ENCODE measurements at regions not wholly inside any gene's neighbourhood (a gene's known extent, or its start where the extent isn't known, plus 50 kb on each side); places are given as distances from the start of the nearest gene placed in this dataset.

DNA sequence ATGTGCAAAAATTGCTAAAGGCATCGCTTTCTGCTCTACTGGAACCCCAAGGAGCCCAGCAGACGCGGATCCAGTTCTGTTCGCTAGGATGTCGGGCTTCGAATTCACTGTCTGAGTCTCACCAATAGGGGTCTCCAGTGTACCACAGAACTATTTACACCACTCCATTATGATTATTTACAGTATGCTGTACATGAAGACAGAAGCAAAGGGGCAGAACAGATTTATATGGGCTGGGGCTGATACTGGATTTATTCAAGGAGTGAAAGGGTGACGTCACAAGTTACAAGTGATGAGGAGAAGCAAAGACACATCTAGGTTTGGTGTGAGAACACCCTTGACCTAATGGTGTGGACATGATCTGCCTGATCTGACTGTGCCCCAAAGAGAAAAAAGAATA, 185.3 kb upstream of the ATP5MC3 start:
- TF ChIP-seq, protein P1, sequence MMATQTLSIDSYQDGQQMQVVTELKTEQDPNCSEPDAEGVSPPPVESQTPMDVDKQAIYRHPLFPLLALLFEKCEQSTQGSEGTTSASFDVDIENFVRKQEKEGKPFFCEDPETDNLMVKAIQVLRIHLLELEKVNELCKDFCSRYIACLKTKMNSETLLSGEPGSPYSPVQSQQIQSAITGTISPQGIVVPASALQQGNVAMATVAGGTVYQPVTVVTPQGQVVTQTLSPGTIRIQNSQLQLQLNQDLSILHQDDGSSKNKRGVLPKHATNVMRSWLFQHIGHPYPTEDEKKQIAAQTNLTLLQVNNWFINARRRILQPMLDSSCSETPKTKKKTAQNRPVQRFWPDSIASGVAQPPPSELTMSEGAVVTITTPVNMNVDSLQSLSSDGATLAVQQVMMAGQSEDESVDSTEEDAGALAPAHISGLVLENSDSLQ (IDR thresholded peaks at IDR 0.05): peak; percentile 43; the same call in 1 of the 2 replicates
- no peak for TF ChIP-seq HDGF (IDR thresholded peaks at IDR 0.05; ENCODE audit: borderline replicate concordance)
- CTCF ChIA-PET: interaction anchor here (0.8 to 1.5 kb wide), 3 partner anchors 56 to 269 kb away, joined by 3 to 5 read pairs (median 3); no protein-coding TSS in a partner anchor
- DNase-seq (ENCODE audit: extremely low spot score): peak; percentile 65

DNA sequence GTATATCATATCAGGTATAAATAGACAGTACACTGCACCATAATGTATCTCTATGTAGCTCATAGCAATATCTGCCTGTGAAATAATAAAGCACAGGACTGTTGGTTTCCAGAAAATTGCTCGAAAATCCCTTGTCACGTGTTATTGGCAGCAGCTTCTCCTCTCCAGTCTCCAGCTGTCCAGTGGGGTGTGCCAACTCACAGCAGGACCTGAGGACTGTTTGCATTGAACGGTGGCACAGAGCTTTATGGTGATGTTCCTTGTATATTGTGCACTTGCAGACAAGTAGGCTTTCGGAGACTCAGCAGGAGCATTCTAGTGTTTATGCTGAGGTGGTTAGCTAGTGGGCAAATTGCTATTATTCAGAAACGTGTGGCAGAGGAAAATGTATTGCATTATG, 182.2 kb upstream of the ATP5MC3 start:
- TF ChIP-seq ELF4 (IDR thresholded peaks at IDR 0.05): no peak
- no peak for TF ChIP-seq L3MBTL2 (conservative IDR thresholded peaks at IDR 0.05)
- TF ChIP-seq SUZ12 (IDR thresholded peaks at IDR 0.05): no peak
- TF ChIP-seq CTBP1 (IDR thresholded peaks at IDR 0.05; ENCODE audit: borderline replicate concordance): no peak
- no peak for TF ChIP-seq NFRKB (IDR thresholded peaks at IDR 0.05)
- TF ChIP-seq FOXM1 (IDR thresholded peaks at IDR 0.05; ENCODE audit: borderline replicate concordance): no peak
- TF ChIP-seq HDGF (IDR thresholded peaks at IDR 0.05; ENCODE audit: borderline replicate concordance): no peak
- TF ChIP-seq LEF1 (IDR thresholded peaks at IDR 0.05; ENCODE audit: borderline replicate concordance): no peak
- TF ChIP-seq ARNT (IDR thresholded peaks at IDR 0.05): no peak
- TF ChIP-seq TARDBP (IDR thresholded peaks at IDR 0.05): no peak
- TF ChIP-seq SP1 (IDR thresholded peaks at IDR 0.05): no peak
- no peak for TF ChIP-seq BHLHE40 (IDR thresholded peaks at IDR 0.05; ENCODE audit: borderline replicate concordance)
- no peak for TF ChIP-seq FOXK2 (IDR thresholded peaks at IDR 0.05)
- no peak for TF ChIP-seq FOXA1 (IDR thresholded peaks at IDR 0.05)
- no peak for TF ChIP-seq ZNF384 (IDR thresholded peaks at IDR 0.05)
- TF ChIP-seq, protein P1 (IDR thresholded peaks at IDR 0.05): no peak
- ChIA-PET CTCF (no interaction called here), POLR2A (no interaction called here)
- DNase-seq (ENCODE audit: extremely low spot score): no peak

More for the DNA sequence above, 185.3 kb upstream of the ATP5MC3 start:
- POLR2A ChIA-PET: no interaction called here

GRCh38 chr2:175362331-175362730, 180.8 kb upstream of the ATP5MC3 start:
- no peak for DNase-seq (ENCODE audit: extremely low spot score)
- no peak for TF ChIP-seq SUZ12 (IDR thresholded peaks at IDR 0.05)
- TF ChIP-seq ELF4 (IDR thresholded peaks at IDR 0.05): no peak
- TF ChIP-seq FOXK2 (IDR thresholded peaks at IDR 0.05): no peak
- TF ChIP-seq TARDBP (IDR thresholded peaks at IDR 0.05): no peak
- TF ChIP-seq, protein P1 (IDR thresholded peaks at IDR 0.05): no peak
- no peak for TF ChIP-seq BHLHE40 (IDR thresholded peaks at IDR 0.05; ENCODE audit: borderline replicate concordance)
- no peak for TF ChIP-seq ARNT (IDR thresholded peaks at IDR 0.05)
- no peak for TF ChIP-seq HDGF (IDR thresholded peaks at IDR 0.05; ENCODE audit: borderline replicate concordance)
- no peak for TF ChIP-seq NFRKB (IDR thresholded peaks at IDR 0.05)
- POLR2A ChIA-PET: no interaction called here

DNA sequence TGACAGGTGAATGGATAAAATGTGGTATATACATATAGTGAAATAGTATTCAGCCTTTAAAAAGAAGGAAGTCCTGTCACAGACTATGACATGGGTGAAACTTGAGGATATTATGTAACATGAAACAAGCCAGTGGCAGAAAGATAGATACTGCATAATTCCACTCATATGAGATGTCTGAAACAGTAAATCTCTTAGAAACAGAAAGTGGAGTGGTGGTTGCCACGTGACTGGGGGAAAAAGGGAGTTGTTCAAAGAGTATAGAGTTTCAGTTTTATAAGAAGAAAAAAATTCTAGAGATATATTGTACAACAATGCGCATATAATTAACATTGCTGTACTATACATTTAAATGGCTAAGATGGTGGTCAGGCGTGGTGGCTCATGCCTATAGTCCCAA, 178.2 kb upstream of the ATP5MC3 start:
- TF ChIP-seq LEF1 (IDR thresholded peaks at IDR 0.05; ENCODE audit: borderline replicate concordance) (no peak), SUZ12 (IDR thresholded peaks at IDR 0.05) (no peak)
- TF ChIP-seq, protein P1 (IDR thresholded peaks at IDR 0.05): no peak
- DNase-seq (ENCODE audit: extremely low spot score): no peak
- POLR2A ChIA-PET: no interaction called here
- CTCF ChIA-PET: no interaction called here

More at GRCh38 chr2:175362331-175362730, 180.8 kb upstream of the ATP5MC3 start:
- CTCF ChIA-PET: no interaction called here

DNA sequence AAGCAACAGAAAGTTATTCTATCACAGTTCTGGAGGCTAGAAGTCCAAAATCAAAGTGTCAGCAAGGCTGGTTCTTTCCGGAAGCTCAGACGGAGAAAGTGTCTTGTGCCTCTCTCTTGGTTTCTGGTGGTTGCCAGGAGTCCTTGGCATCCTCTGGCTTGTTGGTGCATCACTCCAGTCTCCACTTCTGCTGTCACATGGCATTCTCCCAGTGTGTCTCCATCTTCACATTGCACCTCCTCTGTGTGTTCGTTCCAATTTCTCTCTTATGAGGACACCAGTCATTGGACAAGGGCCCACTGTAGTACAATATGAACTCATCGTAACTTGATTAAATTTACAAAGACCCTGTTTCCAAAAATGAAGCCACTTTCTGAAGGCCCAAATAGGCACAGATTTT, 175.4 kb upstream of the ATP5MC3 start:
- POLR2A ChIA-PET: no interaction called here
- CTCF ChIA-PET: no interaction called here
- DNase-seq (ENCODE audit: extremely low spot score): no peak
- TF ChIP-seq LEF1 (IDR thresholded peaks at IDR 0.05; ENCODE audit: borderline replicate concordance) (no peak), HDGF (IDR thresholded peaks at IDR 0.05; ENCODE audit: borderline replicate concordance) (no peak), SUZ12 (IDR thresholded peaks at IDR 0.05) (no peak), BHLHE40 (IDR thresholded peaks at IDR 0.05; ENCODE audit: borderline replicate concordance) (no peak), CTBP1 (IDR thresholded peaks at IDR 0.05; ENCODE audit: borderline replicate concordance) (no peak), ARNT (IDR thresholded peaks at IDR 0.05) (no peak), NFRKB (IDR thresholded peaks at IDR 0.05) (no peak), FOXM1 (IDR thresholded peaks at IDR 0.05; ENCODE audit: borderline replicate concordance) (no peak), FOXA1 (IDR thresholded peaks at IDR 0.05) (no peak), SP1 (IDR thresholded peaks at IDR 0.05) (no peak), L3MBTL2 (conservative IDR thresholded peaks at IDR 0.05) (no peak), ZNF384 (IDR thresholded peaks at IDR 0.05) (no peak), TARDBP (IDR thresholded peaks at IDR 0.05) (no peak), ELF4 (IDR thresholded peaks at IDR 0.05) (no peak), FOXK2 (IDR thresholded peaks at IDR 0.05) (no peak)
- TF ChIP-seq, protein P1 (IDR thresholded peaks at IDR 0.05): no peak

DNA sequence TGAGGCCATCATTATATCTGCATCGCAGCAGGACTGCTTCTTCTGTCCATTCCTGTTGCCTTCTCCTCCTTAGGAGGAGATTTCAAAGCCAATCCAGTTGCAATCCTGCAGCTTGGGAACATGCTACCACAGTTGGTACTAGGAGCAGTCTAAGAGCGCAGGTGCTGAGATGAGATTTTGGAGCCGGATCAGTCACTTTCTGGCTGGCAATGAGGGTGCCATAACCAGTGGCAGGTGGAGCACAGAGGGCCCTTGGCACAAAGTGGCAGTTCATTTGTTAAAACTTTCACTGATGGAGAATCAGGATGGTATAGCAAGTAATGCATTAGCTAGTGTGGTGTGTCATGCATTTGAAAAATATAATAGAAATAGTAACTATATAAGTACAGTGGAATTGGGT, 173.7 kb upstream of the ATP5MC3 start:
- ChIA-PET POLR2A (no interaction called here), CTCF (no interaction called here)
- no peak for DNase-seq (ENCODE audit: extremely low spot score)
- TF ChIP-seq BHLHE40 (IDR thresholded peaks at IDR 0.05; ENCODE audit: borderline replicate concordance) (no peak), L3MBTL2 (conservative IDR thresholded peaks at IDR 0.05) (no peak), SUZ12 (IDR thresholded peaks at IDR 0.05) (no peak), LEF1 (IDR thresholded peaks at IDR 0.05; ENCODE audit: borderline replicate concordance) (no peak), ARNT (IDR thresholded peaks at IDR 0.05) (no peak), SP1 (IDR thresholded peaks at IDR 0.05) (no peak), HDGF (IDR thresholded peaks at IDR 0.05; ENCODE audit: borderline replicate concordance) (no peak), ELF4 (IDR thresholded peaks at IDR 0.05) (no peak)
